Endothelial cell of umbilical vein (primary cell): ENCODE measurements at regions not wholly inside any gene's neighbourhood (a gene's known extent, or its start where the extent isn't known, plus 50 kb on each side); places are given as distances from the start of the nearest gene placed in this dataset.

Experiments
- BruUV-seq: library from RNA; stranded (reverse); fragments of 400-500 nt; replicated peaks from 2 replicates; lab custom pipeline; 2021; lab: Mats Ljungman, UMichigan
- CTCF ChIA-PET: fragments of 300-600, 350-600 bp; sonication (Branson Sonifier 250); formaldehyde crosslinking; loops from one replicate; lab custom pipeline; 2021; ENCODE audit warnings: antibody characterized with exemption, inconsistent platforms; lab: Charles Lee
- POLR2A ChIA-PET: fragments of 300-600, 350-600 bp; sonication (Branson Sonifier 250); formaldehyde crosslinking; loops from one replicate; lab custom pipeline; 2021; ENCODE audit warnings: antibody characterized with exemption, inconsistent platforms; lab: Charles Lee
- DNase-seq: peaks from one replicate; pipeline ENCODE4 v3.0.0-alpha.2; 2011; ENCODE audit warnings: low read depth, low spot score
- FAIRE-seq: peaks from 2 replicates; lab custom pipeline; 2011; peaks lifted over from hg19 to GRCh38; lab: Jason Lieb, UNC
- H2AFZ ChIP-seq: 2 replicates; pipeline ENCODE4 v1.6.0; 2012; ENCODE audit warnings: low read depth, low read length, control low read depth, inconsistent platforms
- H3K27ac ChIP-seq: 2 replicates; pipeline ENCODE4 v1.5.1; 2011; ENCODE audit warnings: low read depth, mild to moderate bottlenecking, control low read depth, low read length, moderate library complexity; ENCODE audit not compliant: insufficient read depth
- H3K27me3 ChIP-seq, 2 experiments: 2 replicates each; pipeline versions ENCODE4 v1.6.0 to v1.6.1; 2011; ENCODE audit warnings: low read length in 2 of 2, mixed read lengths in 1 of 2; ENCODE audit not compliant: control insufficient read depth in 2 of 2, insufficient read depth in 2 of 2
- H3K36me3 ChIP-seq, 2 experiments: 2 replicates in 1 of 2; 3 replicates in 1 of 2; pipeline ENCODE4 v1.5.1; 2011; ENCODE audit warnings: low read length in 2 of 2, mild to moderate bottlenecking in 1 of 2, moderate library complexity in 1 of 2; ENCODE audit not compliant: control insufficient read depth in 2 of 2, insufficient read depth in 2 of 2; ENCODE audit errors: extremely low read depth in 1 of 2
- H3K4me1 ChIP-seq: 3 replicates; pipeline ENCODE4 v1.5.1; 2011; ENCODE audit warnings: mild to moderate bottlenecking, low read length; ENCODE audit not compliant: control insufficient read depth, insufficient read depth; ENCODE audit errors: extremely low read depth
- H3K4me2 ChIP-seq: 2 replicates; pipeline ENCODE4 v1.6.1; 2011; ENCODE audit warnings: low read length, control low read depth, mixed read lengths; ENCODE audit not compliant: insufficient read depth
- H3K4me3 ChIP-seq, 3 experiments: fragments of 200-600 bp in 1 of 3; sonication (generic), shearing (Covaris generic) in 1 of 3; replicated peaks in 1 of 3; 2 replicates each; pipeline ENCODE4 v1.5.1; 2011 to 2016; ENCODE audit warnings: control low read depth in 3 of 3, low read length in 3 of 3, mild to moderate bottlenecking in 2 of 3, inconsistent platforms in 1 of 3, low read depth in 1 of 3, moderate library complexity in 1 of 3; ENCODE audit not compliant: insufficient read depth in 1 of 3
- H3K79me2 ChIP-seq: 2 replicates; pipeline ENCODE4 v1.6.0; 2012; ENCODE audit warnings: low read length, inconsistent platforms; ENCODE audit not compliant: control insufficient read depth, insufficient read depth
- H3K9ac ChIP-seq: replicated peaks from 2 replicates; pipeline ENCODE3; 2011; ENCODE audit warnings: low read length, control low read depth; ENCODE audit not compliant: insufficient read depth; ENCODE audit errors: extremely low read depth
- H3K9me1 ChIP-seq: replicated peaks from 3 replicates; pipeline ENCODE4 v1.6.0; 2011; ENCODE audit warnings: mild to moderate bottlenecking, low read length; ENCODE audit not compliant: control insufficient read depth, insufficient read depth; ENCODE audit errors: extremely low read depth
- H3K9me3 ChIP-seq: replicated peaks from 2 replicates; pipeline ENCODE4 v1.5.1; 2012; ENCODE audit warnings: low read length, inconsistent platforms; ENCODE audit not compliant: control insufficient read depth, insufficient read depth
- H4K20me1 ChIP-seq: replicated peaks from 2 replicates; pipeline ENCODE3; 2011; ENCODE audit warnings: mild to moderate bottlenecking, low read length; ENCODE audit not compliant: control insufficient read depth, insufficient read depth; ENCODE audit errors: extremely low read depth
- EZH2 ChIP-seq: IDR thresholded peaks from 2 replicates; pipeline ENCODE4 v1.6.1; 2012; ENCODE audit warnings: borderline replicate concordance, low read depth, mild to moderate bottlenecking, moderate library complexity, low read length, inconsistent platforms; ENCODE audit not compliant: severe bottlenecking
- FOS ChIP-seq: IDR thresholded peaks from 2 replicates; pipeline ENCODE4 v1.6.1; 2011; ENCODE audit warnings: mild to moderate bottlenecking, low read length, moderate library complexity, borderline replicate concordance; ENCODE audit not compliant: insufficient read depth
- GATA2 ChIP-seq: IDR thresholded peaks from 2 replicates; pipeline ENCODE4 v1.7.0; 2011; ENCODE audit warnings: low read depth, mild to moderate bottlenecking, moderate library complexity, mixed read lengths, low read length; ENCODE audit not compliant: insufficient read length, insufficient read depth
- JUN ChIP-seq: IDR thresholded peaks from 2 replicates; pipeline ENCODE4 v1.6.1; 2011; ENCODE audit warnings: borderline replicate concordance, low read depth; ENCODE audit not compliant: insufficient read length, insufficient read depth
- MAX ChIP-seq: IDR thresholded peaks from 2 replicates; pipeline ENCODE4 v1.6.1; 2011; ENCODE audit not compliant: insufficient read depth, insufficient read length
- MYC ChIP-seq: IDR thresholded peaks from one replicate; pipeline ENCODE4 v1.6.1; 2011; ENCODE audit warnings: mild to moderate bottlenecking, low read depth, low read length
- POLR2A ChIP-seq: IDR thresholded peaks from 2 replicates; pipeline ENCODE4 v1.6.1; 2012; ENCODE audit warnings: low read depth, mild to moderate bottlenecking, control low read depth, low read length
- POLR2AphosphoS5 ChIP-seq: IDR thresholded peaks from 2 replicates; pipeline ENCODE4 v1.6.1; 2012; ENCODE audit warnings: low read depth, mild to moderate bottlenecking, control low read depth, low read length, moderate library complexity; ENCODE audit not compliant: insufficient read depth
- dilution Hi-C: fragments of 300-500 bp; cut with MboI; formaldehyde crosslinking; loops from one replicate; pipeline ENCODE4 v1.15.0; 2019; ENCODE audit warnings: low sequenced_read_pairs; ENCODE audit not compliant: extremely low pct_ligation_motif_present
- intact Hi-C: fragments of 100-400 bp; cut with micrococcal nuclease; formaldehyde crosslinking; loops from one replicate; pipeline ENCODE4 v1.10.0; 2022
- TF ChIP-seq, protein P1 (sequence below), 2 donors: IDR thresholded peaks; 1 replicate in 1 of 2; 2 replicates in 1 of 2; pipeline ENCODE4 v1.5.1; 2011; ENCODE audit warnings: low read length in 2 of 2, mild to moderate bottlenecking in 2 of 2, moderate library complexity in 2 of 2, control low read depth in 1 of 2, inconsistent platforms in 1 of 2, low read depth in 1 of 2; ENCODE audit not compliant: insufficient read depth in 1 of 2; ENCODE audit errors: extremely low read depth in 1 of 2

- CTCF ChIA-PET: no interaction called here
- no peak for DNase-seq
- POLR2A ChIA-PET: no interaction called here
- Histone ChIP-seq H3K4me2 (no peak overlapping the region), H3K9me3 (no peaks in the 10 kb centered on the region), H3K9ac (no peak overlapping the region), H3K9me1 (no peaks in the 10 kb centered on the region), H4K20me1 (no peaks in the 10 kb centered on the region), H3K4me1 (no peaks in the 10 kb centered on the region), H3K79me2 (no peaks in the 10 kb centered on the region), H3K27me3 (no peaks in the 10 kb centered on the region), H3K27ac (no peak overlapping the region), H3K36me3 (no peaks in the 10 kb centered on the region), H3K4me3 (no peak overlapping the region), H2AFZ (no peak overlapping the region)
- no peak for FAIRE-seq
- BruUV-seq: no TSS peak
- dilution Hi-C loops (no loop called here), intact Hi-C loops (no loop called here)
- TF ChIP-seq GATA2 (no peak), POLR2AphosphoS5 (no peak), EZH2 (no peak), MYC (no peak), FOS (no peak), JUN (no peak), POLR2A (no peak), MAX (no peak)
- TF ChIP-seq, protein P1, sequence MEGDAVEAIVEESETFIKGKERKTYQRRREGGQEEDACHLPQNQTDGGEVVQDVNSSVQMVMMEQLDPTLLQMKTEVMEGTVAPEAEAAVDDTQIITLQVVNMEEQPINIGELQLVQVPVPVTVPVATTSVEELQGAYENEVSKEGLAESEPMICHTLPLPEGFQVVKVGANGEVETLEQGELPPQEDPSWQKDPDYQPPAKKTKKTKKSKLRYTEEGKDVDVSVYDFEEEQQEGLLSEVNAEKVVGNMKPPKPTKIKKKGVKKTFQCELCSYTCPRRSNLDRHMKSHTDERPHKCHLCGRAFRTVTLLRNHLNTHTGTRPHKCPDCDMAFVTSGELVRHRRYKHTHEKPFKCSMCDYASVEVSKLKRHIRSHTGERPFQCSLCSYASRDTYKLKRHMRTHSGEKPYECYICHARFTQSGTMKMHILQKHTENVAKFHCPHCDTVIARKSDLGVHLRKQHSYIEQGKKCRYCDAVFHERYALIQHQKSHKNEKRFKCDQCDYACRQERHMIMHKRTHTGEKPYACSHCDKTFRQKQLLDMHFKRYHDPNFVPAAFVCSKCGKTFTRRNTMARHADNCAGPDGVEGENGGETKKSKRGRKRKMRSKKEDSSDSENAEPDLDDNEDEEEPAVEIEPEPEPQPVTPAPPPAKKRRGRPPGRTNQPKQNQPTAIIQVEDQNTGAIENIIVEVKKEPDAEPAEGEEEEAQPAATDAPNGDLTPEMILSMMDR (IDR thresholded peaks at IDR 0.05; ENCODE audit: extremely low read depth in 1 of 2, insufficient read depth in 1 of 2, low read depth in 1 of 2, low read length in 2 of 2): no peak
Observed at GRCh38 chr7:118502235-118502634, 277.7 kb downstream of the ANKRD7 start.
